SK-N-SH (cell line): ENCODE measurements at regions not wholly inside any gene's neighbourhood (a gene's known extent, or its start where the extent isn't known, plus 50 kb on each side); places are given as distances from the start of the nearest gene placed in this dataset.
"Not testable (repeated sequence)": the region's sequence is repeated elsewhere in the genome, so short reads cannot be mapped to it uniquely, and the experiment has no call there.

ENCODE experiments used
- CTCF ChIA-PET: fragments of 300-600, 350-600 bp; formaldehyde crosslinking; extraction: SDS; loops from one replicate; lab custom pipeline; 2021; lab: Yijun Ruan, JAX
- POLR2A ChIA-PET: fragments of 350-600 bp; sonication (Branson Sonifier 250); formaldehyde crosslinking; extraction: SDS; loops from one replicate; lab custom pipeline; 2020; ENCODE audit warnings: antibody characterized with exemption, inconsistent platforms; lab: Yijun Ruan, JAX
- DNase-seq: peaks from one replicate; pipeline ENCODE4 v3.0.0; 2012
- H2AFZ ChIP-seq: fragments of 200-600 bp; sonication (generic); 2 replicates; pipeline ENCODE4 v1.8.1; 2016; ENCODE audit warnings: antibody characterized with exemption, mild to moderate bottlenecking, low read depth
- H3F3A ChIP-seq: fragments of 200-600 bp; sonication (generic); replicated peaks from 2 replicates; pipeline ENCODE3; 2016; ENCODE audit warnings: antibody characterized with exemption, mild to moderate bottlenecking; ENCODE audit not compliant: insufficient read depth
- H3K27ac ChIP-seq, 2 experiments: fragments of 200-500 bp in 1 of 2; fragments of 200-600 bp in 1 of 2; sonication (Bioruptor generic) in 1 of 2; sonication (generic), shearing (Covaris generic) in 1 of 2; 2 replicates each; pipeline versions ENCODE4 v1.5.1 to v1.6.1; 2014 to 2016; ENCODE audit warnings: low read depth in 2 of 2, inconsistent platforms in 1 of 2, low read length in 1 of 2, mild to moderate bottlenecking in 1 of 2, mixed read lengths in 1 of 2
- H3K27me3 ChIP-seq: fragments of 200-600 bp; sonication (generic), shearing (Covaris generic); 2 replicates; pipeline ENCODE4 v1.6.1; 2016; ENCODE audit warnings: mixed run types; ENCODE audit not compliant: insufficient read depth
- H3K36me3 ChIP-seq, 2 experiments: fragments of 200-500 bp in 1 of 2; fragments of 200-600 bp in 1 of 2; sonication (Bioruptor generic) in 1 of 2; sonication (generic) in 1 of 2; replicated peaks in 1 of 2; 2 replicates each; pipeline versions ENCODE3 to v1.5.1; 2014 to 2016; ENCODE audit warnings: low read length in 1 of 2, mild to moderate bottlenecking in 1 of 2; ENCODE audit not compliant: insufficient read depth in 2 of 2, control insufficient read depth in 1 of 2
- H3K4me1 ChIP-seq, 2 experiments: fragments of 200-500 bp in 1 of 2; fragments of 200-600 bp in 1 of 2; sonication (Bioruptor generic) in 1 of 2; sonication (generic), shearing (Covaris generic) in 1 of 2; 2 replicates each; pipeline versions ENCODE4 v1.5.1 to v1.6.1; 2014 to 2016; ENCODE audit warnings: low read depth in 1 of 2, low read length in 1 of 2, mixed run types in 1 of 2; ENCODE audit not compliant: insufficient read depth in 2 of 2, control insufficient read depth in 1 of 2
- H3K4me2 ChIP-seq: fragments of 200-600 bp; sonication (generic), shearing (Covaris generic); 2 replicates; pipeline ENCODE4 v1.6.1; 2017; ENCODE audit warnings: mixed run types
- H3K4me3 ChIP-seq, 2 experiments: fragments of 200-500 bp in 1 of 2; fragments of 200-600 bp in 1 of 2; sonication (Bioruptor generic) in 1 of 2; sonication (generic), shearing (Covaris generic) in 1 of 2; 2 replicates each; pipeline versions ENCODE4 v1.5.1 to v1.8.1; 2014 to 2016; ENCODE audit warnings: low read depth in 2 of 2, inconsistent platforms in 1 of 2, low read length in 1 of 2, mild to moderate bottlenecking in 1 of 2, mixed read lengths in 1 of 2, moderate library complexity in 1 of 2
- H3K79me2 ChIP-seq: fragments of 200-600 bp; sonication (generic); 2 replicates; pipeline ENCODE4 v1.8.1; 2017; ENCODE audit warnings: mild to moderate bottlenecking; ENCODE audit not compliant: insufficient read depth
- H3K9ac ChIP-seq: fragments of 200-600 bp; sonication (generic); 2 replicates; pipeline ENCODE4 v1.6.1; 2017; ENCODE audit warnings: mixed run types
- H3K9me2 ChIP-seq: fragments of 200-600 bp; sonication (generic); 2 replicates; pipeline ENCODE4 v1.6.1; 2017; ENCODE audit warnings: mixed run types
- H3K9me3 ChIP-seq: fragments of 200-600 bp; sonication (generic); 2 replicates; pipeline ENCODE4 v1.6.1; 2017; ENCODE audit warnings: mixed run types, mild to moderate bottlenecking, moderate library complexity
- H4K20me1 ChIP-seq: fragments of 200-600 bp; sonication (generic); 2 replicates; pipeline ENCODE4 v1.6.1; 2017; ENCODE audit warnings: mild to moderate bottlenecking, mixed run types; ENCODE audit not compliant: insufficient read depth
- CHD2 ChIP-seq: fragments of 150-350 bp; IDR thresholded peaks from 2 replicates; pipeline ENCODE4 v1.6.1; 2018; ENCODE audit warnings: low read length; ENCODE audit not compliant: partially characterized antibody
- ELF1 ChIP-seq: IDR thresholded peaks from 2 replicates; pipeline ENCODE4 v1.4.0; 2012
- FOXJ3 ChIP-seq: sonication (generic); formaldehyde crosslinking; IDR thresholded peaks from 2 replicates; pipeline ENCODE4 v1.5.1; 2020; ENCODE audit warnings: mild to moderate bottlenecking, missing genetic modification reagents
- GATA2 ChIP-seq: sonication (generic); formaldehyde crosslinking; IDR thresholded peaks from 2 replicates; pipeline ENCODE4 v1.5.0; 2020; ENCODE audit warnings: mild to moderate bottlenecking, missing genetic modification reagents
- MEF2A ChIP-seq: IDR thresholded peaks from 2 replicates; pipeline ENCODE4 v1.4.0; 2012; ENCODE audit warnings: low read depth, borderline replicate concordance
- PBX3 ChIP-seq: IDR thresholded peaks from 2 replicates; pipeline ENCODE4; 2012
- POLR2AphosphoS5 ChIP-seq: IDR thresholded peaks from 2 replicates; pipeline ENCODE4 v1.6.1; 2012; ENCODE audit warnings: low read depth, low read length
- RAD21 ChIP-seq: IDR thresholded peaks from 2 replicates; pipeline ENCODE4 v1.6.1; 2012; ENCODE audit warnings: mild to moderate bottlenecking, low read length
- RFX5 ChIP-seq: IDR thresholded peaks from 2 replicates; pipeline ENCODE4 v1.6.1; 2012; ENCODE audit warnings: mild to moderate bottlenecking, improper control_type of control experiment, low read length
- SIN3A ChIP-seq: IDR thresholded peaks from 2 replicates; pipeline ENCODE4 v1.6.1; 2012; ENCODE audit warnings: low read depth, mild to moderate bottlenecking, low read length, moderate library complexity, borderline replicate concordance
- SMC3 ChIP-seq: IDR thresholded peaks from 2 replicates; pipeline ENCODE4 v1.6.1; 2012; ENCODE audit warnings: low read depth, low read length, improper control_type of control experiment
- TCF12 ChIP-seq: IDR thresholded peaks from 2 replicates; pipeline ENCODE4 v1.4.0; 2012
- TEAD4 ChIP-seq: IDR thresholded peaks from 2 replicates; pipeline ENCODE4 v1.4.0; 2012; ENCODE audit warnings: mild to moderate bottlenecking, borderline replicate concordance; ENCODE audit not compliant: insufficient read depth
- YY1 ChIP-seq: IDR thresholded peaks from 2 replicates; pipeline ENCODE4 v1.4.0; 2012; ENCODE audit warnings: low read depth, mild to moderate bottlenecking
- WGBS: methylation state at CpG from one replicate; pipeline ENCODE4 v1.1.6; 2017; ENCODE audit warnings: low lambda C conversion rate; 5-methylcytosine and 5-hydroxymethylcytosine counted together
- TF ChIP-seq, protein P1 (sequence below): fragments of 200-600 bp; sonication (generic); IDR thresholded peaks from 2 replicates; pipeline ENCODE4 v1.6.1; 2017; ENCODE audit warnings: antibody characterized with exemption, mild to moderate bottlenecking, moderate library complexity
- TF ChIP-seq, protein P2 (sequence below): IDR thresholded peaks from 2 replicates; pipeline ENCODE4 v1.4.0; 2012; ENCODE audit warnings: low read depth, borderline replicate concordance

GRCh38 chr1:83418558-83418957 lies 580.4 kb downstream of the TTLL7 start:
- H3K9me2 ChIP-seq, result no peaks in the 10 kb centered on the region
- H3K36me3 ChIP-seq, result no peaks in the 10 kb centered on the region
- no peak for DNase-seq
- H2AFZ ChIP-seq, result no peak overlapping the region
- WGBS, result 29% methylated on average over 1 of the region's 1 CpG
- H3F3A ChIP-seq, result no peaks in the 10 kb centered on the region
- H3K4me2 ChIP-seq, result no peak overlapping the region
- H3K27ac ChIP-seq, result no peak overlapping the region
- H4K20me1 ChIP-seq, result no peaks in the 10 kb centered on the region
- no peaks in the 10 kb centered on the region for H3K27me3 ChIP-seq
- POLR2A ChIA-PET, result no interaction called here
- H3K79me2 ChIP-seq, result no peaks in the 10 kb centered on the region
- no peak overlapping the region for H3K4me3 ChIP-seq
- TF ChIP-seq SIN3A (no peak), FOXJ3 (CRISPR knock-in tag) (no peak), MEF2A (no peak), GATA2 (CRISPR knock-in tag) (no peak), RFX5 (no peak), YY1 (no peak), SMC3 (no peak), PBX3 (no peak), TEAD4 (no peak), TCF12 (no peak), RAD21 (no peak), POLR2AphosphoS5 (no peak), CHD2 (no peak), ELF1 (no peak)
- TF ChIP-seq, protein P1, sequence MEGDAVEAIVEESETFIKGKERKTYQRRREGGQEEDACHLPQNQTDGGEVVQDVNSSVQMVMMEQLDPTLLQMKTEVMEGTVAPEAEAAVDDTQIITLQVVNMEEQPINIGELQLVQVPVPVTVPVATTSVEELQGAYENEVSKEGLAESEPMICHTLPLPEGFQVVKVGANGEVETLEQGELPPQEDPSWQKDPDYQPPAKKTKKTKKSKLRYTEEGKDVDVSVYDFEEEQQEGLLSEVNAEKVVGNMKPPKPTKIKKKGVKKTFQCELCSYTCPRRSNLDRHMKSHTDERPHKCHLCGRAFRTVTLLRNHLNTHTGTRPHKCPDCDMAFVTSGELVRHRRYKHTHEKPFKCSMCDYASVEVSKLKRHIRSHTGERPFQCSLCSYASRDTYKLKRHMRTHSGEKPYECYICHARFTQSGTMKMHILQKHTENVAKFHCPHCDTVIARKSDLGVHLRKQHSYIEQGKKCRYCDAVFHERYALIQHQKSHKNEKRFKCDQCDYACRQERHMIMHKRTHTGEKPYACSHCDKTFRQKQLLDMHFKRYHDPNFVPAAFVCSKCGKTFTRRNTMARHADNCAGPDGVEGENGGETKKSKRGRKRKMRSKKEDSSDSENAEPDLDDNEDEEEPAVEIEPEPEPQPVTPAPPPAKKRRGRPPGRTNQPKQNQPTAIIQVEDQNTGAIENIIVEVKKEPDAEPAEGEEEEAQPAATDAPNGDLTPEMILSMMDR, result no peak
- TF ChIP-seq, protein P2, sequence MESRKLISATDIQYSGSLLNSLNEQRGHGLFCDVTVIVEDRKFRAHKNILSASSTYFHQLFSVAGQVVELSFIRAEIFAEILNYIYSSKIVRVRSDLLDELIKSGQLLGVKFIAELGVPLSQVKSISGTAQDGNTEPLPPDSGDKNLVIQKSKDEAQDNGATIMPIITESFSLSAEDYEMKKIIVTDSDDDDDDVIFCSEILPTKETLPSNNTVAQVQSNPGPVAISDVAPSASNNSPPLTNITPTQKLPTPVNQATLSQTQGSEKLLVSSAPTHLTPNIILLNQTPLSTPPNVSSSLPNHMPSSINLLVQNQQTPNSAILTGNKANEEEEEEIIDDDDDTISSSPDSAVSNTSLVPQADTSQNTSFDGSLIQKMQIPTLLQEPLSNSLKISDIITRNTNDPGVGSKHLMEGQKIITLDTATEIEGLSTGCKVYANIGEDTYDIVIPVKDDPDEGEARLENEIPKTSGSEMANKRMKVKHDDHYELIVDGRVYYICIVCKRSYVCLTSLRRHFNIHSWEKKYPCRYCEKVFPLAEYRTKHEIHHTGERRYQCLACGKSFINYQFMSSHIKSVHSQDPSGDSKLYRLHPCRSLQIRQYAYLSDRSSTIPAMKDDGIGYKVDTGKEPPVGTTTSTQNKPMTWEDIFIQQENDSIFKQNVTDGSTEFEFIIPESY, result no peak
- no peaks in the 10 kb centered on the region for H3K4me1 ChIP-seq
- H3K9ac ChIP-seq, result no peak overlapping the region
- no peaks in the 10 kb centered on the region for H3K9me3 ChIP-seq
- CTCF ChIA-PET, result no interaction called here

- WGBS, result 33% methylated on average over 3 of the region's 6 CpGs
- H3K4me3 ChIP-seq, H3K4me2 ChIP-seq, H3K9me3 ChIP-seq, H3K9me2 ChIP-seq, CTCF ChIA-PET, H3K9ac ChIP-seq, POLR2A ChIA-PET, H3K27me3 ChIP-seq, H2AFZ ChIP-seq, H3F3A ChIP-seq, H3K4me1 ChIP-seq, DNase-seq, H4K20me1 ChIP-seq, H3K27ac ChIP-seq, H3K79me2 ChIP-seq, H3K36me3 ChIP-seq: not testable (repeated sequence)
These were observed 585.2 kb downstream of the TTLL7 start for GRCh38 chr1:83413839-83414107.

DNA sequence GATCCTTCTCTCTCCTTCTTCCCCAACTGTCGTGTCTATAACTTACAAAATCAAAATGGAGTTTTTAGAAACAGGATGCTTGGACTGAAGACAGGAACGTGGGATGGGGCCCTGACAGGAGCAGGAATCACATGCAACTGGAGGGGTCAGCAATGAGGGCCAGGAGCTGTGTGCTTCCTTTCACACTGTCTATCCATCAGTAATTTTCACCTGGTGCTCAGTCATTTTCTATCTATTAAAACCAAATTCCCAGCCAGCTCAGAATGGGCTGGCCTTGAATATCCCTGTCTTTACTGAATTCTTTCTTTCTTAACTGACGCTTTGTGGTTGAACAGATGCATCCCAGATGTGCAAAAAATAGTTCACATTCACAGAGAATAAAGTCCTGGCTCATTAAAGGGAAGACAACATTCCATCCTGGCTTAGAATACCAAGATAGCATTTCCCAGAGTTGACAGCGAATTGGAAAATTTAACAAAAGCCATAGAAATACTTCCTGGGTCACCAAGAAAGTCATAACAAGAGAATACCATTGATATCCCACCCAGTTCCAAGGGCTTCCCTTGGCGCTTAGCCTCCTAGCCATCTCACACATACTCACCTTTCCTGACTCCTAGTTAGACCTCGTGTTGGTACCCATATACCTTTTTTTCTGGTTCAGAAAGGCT lies 588.1 kb downstream of the TTLL7 start:
- H3K4me2 ChIP-seq, H2AFZ ChIP-seq, H3K27ac ChIP-seq, H3K79me2 ChIP-seq, H3K9me2 ChIP-seq, DNase-seq, H3K9me3 ChIP-seq, H3K27me3 ChIP-seq, H3K9ac ChIP-seq, H3K36me3 ChIP-seq, H3K4me1 ChIP-seq, CTCF ChIA-PET, H3F3A ChIP-seq, H3K4me3 ChIP-seq, H4K20me1 ChIP-seq, POLR2A ChIA-PET: not testable (repeated sequence)
- 36% methylated on average over 4 of the region's 6 CpGs for WGBS
